NCI-H1105 treated with DMSO at 0.1 percent for 48 hours (cell line): ENCODE measurements at regions not wholly inside any gene's neighbourhood (a gene's known extent, or its start where the extent isn't known, plus 50 kb on each side); places are given as distances from the start of the nearest gene placed in this dataset.
"Not testable (repeated sequence)": the region's sequence is repeated elsewhere in the genome, so short reads cannot be mapped to it uniquely, and the experiment has no call there.

ENCODE experiments used
- DNase-seq: peaks from one replicate; lab custom pipeline; 2025; lab: John Stamatoyannopoulos, UW

GRCh38 chr13:21879263-21879914 lies 208.5 kb downstream of the FGF9 start:
- DNase-seq: no peak

GRCh38 chr13:21882766-21883165 lies 211.9 kb downstream of the FGF9 start:
- no peak for DNase-seq

- no peak for DNase-seq
Measured at GRCh38 chr13:21883713-21884112, 212.8 kb downstream of the FGF9 start.

GRCh38 chr13:21884299-21884909 lies 213.5 kb downstream of the FGF9 start:
- DNase-seq: peak; percentile 0

- no peak for DNase-seq
Measured at GRCh38 chr13:21884965-21885567, 214.2 kb downstream of the FGF9 start.

GRCh38 chr13:21885714-21886224 lies 214.9 kb downstream of the FGF9 start:
- DNase-seq: no peak

GRCh38 chr13:21889651-21890050 lies 218.8 kb downstream of the FGF9 start:
- DNase-seq: no peak

- not testable (repeated sequence) for DNase-seq
Measured at GRCh38 chr13:21890220-21890619, 219.3 kb downstream of the FGF9 start.

- peak; percentile 90 for DNase-seq
Measured at GRCh38 chr13:21894091-21894490, 223.2 kb downstream of the FGF9 start.

GRCh38 chr13:21894703-21895699 lies 224.1 kb downstream of the FGF9 start:
- DNase-seq: peak; percentile 1

- DNase-seq: no peak
Measured at GRCh38 chr13:21895779-21896178, 224.9 kb downstream of the FGF9 start.

GRCh38 chr13:21897161-21897560 lies 226.3 kb downstream of the FGF9 start:
- no peak for DNase-seq

GRCh38 chr13:21898459-21898858 lies 227.6 kb downstream of the FGF9 start:
- no peak for DNase-seq

- DNase-seq: no peak
Measured at GRCh38 chr13:21898945-21899344, 228.1 kb downstream of the FGF9 start.

- no peak for DNase-seq
Measured at GRCh38 chr13:21901336-21901735, 230.5 kb downstream of the FGF9 start.

- no peak for DNase-seq
Measured at GRCh38 chr13:21901811-21902708, 231.2 kb downstream of the FGF9 start.

- DNase-seq: no peak
Measured at GRCh38 chr13:21902709-21903098, 231.8 kb downstream of the FGF9 start.

GRCh38 chr13:21905486-21905885 lies 234.6 kb downstream of the FGF9 start:
- no peak for DNase-seq

GRCh38 chr13:21909331-21909730 lies 238.5 kb downstream of the FGF9 start:
- DNase-seq: no peak

- DNase-seq: no peak
Measured at GRCh38 chr13:21910546-21910945, 239.7 kb downstream of the FGF9 start.
